CD4-positive, alpha-beta T cell (primary cell): ENCODE measurements at regions not wholly inside any gene's neighbourhood (a gene's known extent, or its start where the extent isn't known, plus 50 kb on each side); places are given as distances from the start of the nearest gene placed in this dataset.

ENCODE experiments used
- ATAC-seq: fragments of 200-7000 bp; cut with Tn5 transposase; one replicate; pipeline ENCODE4 v1.10.0; 2022; ENCODE audit warnings: mild to moderate bottlenecking; ENCODE audit not compliant: poor library complexity
- CTCF ChIA-PET: fragments of 350-600 bp; sonication (Branson Sonifier 250); formaldehyde crosslinking; loops from one replicate; lab custom pipeline; 2021; ENCODE audit warnings: antibody characterized with exemption, inconsistent platforms; lab: Charles Lee
- POLR2A ChIA-PET: fragments of 350-600 bp; sonication (Branson Sonifier 250); formaldehyde crosslinking; loops from one replicate; lab custom pipeline; 2021; ENCODE audit warnings: antibody characterized with exemption, inconsistent platforms; lab: Charles Lee
- DNase-seq, 14 experiments: peaks; one replicate each; pipeline ENCODE4 v3.0.0-alpha.2; 2013 to 2020; ENCODE audit warnings: mixed read lengths in 2 of 14
- H3K27ac ChIP-seq, 2 donors: one replicate each; pipeline versions ENCODE4 v1.5.1 to v1.7.0; 2013; ENCODE audit warnings: low read length in 2 of 2, low read depth in 1 of 2, mild to moderate bottlenecking in 1 of 2
- H3K27me3 ChIP-seq, 2 experiments: 1 replicate in 1 of 2; 2 replicates in 1 of 2; pipeline versions ENCODE4 v1.6.1 to v1.7.0; 2013; ENCODE audit warnings: low read length in 2 of 2, control low read depth in 1 of 2, mild to moderate bottlenecking in 1 of 2, moderate library complexity in 1 of 2; ENCODE audit not compliant: insufficient read depth in 2 of 2, control insufficient read depth in 1 of 2
- H3K36me3 ChIP-seq: one replicate; pipeline ENCODE4 v1.6.1; 2013; ENCODE audit warnings: low read length, control low read depth; ENCODE audit not compliant: insufficient read depth
- H3K4me1 ChIP-seq: one replicate; pipeline ENCODE4 v1.6.1; 2013; ENCODE audit warnings: low read length, control low read depth; ENCODE audit not compliant: insufficient read depth
- H3K4me3 ChIP-seq: one replicate; pipeline ENCODE4 v1.5.1; 2013; ENCODE audit warnings: mild to moderate bottlenecking, low read length, moderate library complexity
- H3K9me3 ChIP-seq, 2 experiments: 1 replicate in 1 of 2; 2 replicates in 1 of 2; pipeline versions ENCODE4 v1.6.1 to v1.7.0; 2013; ENCODE audit warnings: low read length in 2 of 2, mild to moderate bottlenecking in 2 of 2, control low read depth in 1 of 2, moderate library complexity in 1 of 2; ENCODE audit not compliant: control insufficient read depth in 1 of 2, insufficient read depth in 1 of 2
- H3K27ac Mint-ChIP-seq: one replicate; pipeline ENCODE4 v1.8.0; 2020; ENCODE audit warnings: mixed read lengths
- H3K27me3 Mint-ChIP-seq: one replicate; pipeline ENCODE4 v1.8.0; 2021; ENCODE audit warnings: mixed read lengths
- H3K36me3 Mint-ChIP-seq: one replicate; pipeline ENCODE4 v1.8.0; 2021; ENCODE audit warnings: low read depth, mixed read lengths
- H3K4me1 Mint-ChIP-seq: one replicate; pipeline ENCODE4 v1.8.0; 2021; ENCODE audit warnings: low read depth, mixed read lengths
- H3K4me3 Mint-ChIP-seq: one replicate; pipeline ENCODE4 v1.8.0; 2020; ENCODE audit warnings: mild to moderate bottlenecking, mixed read lengths
- H3K9me3 Mint-ChIP-seq: one replicate; pipeline ENCODE4 v1.8.0; 2020; ENCODE audit warnings: mixed read lengths
- CTCF ChIP-seq: fragments of 200-600 bp; IDR thresholded peaks from one replicate; pipeline ENCODE4 v1.8.0; 2022; ENCODE audit warnings: antibody characterized with exemption, mild to moderate bottlenecking
- intact Hi-C, 2 experiments: fragments of 100-400 bp; cut with DNase I in 1 of 2; cut with micrococcal nuclease in 1 of 2; formaldehyde crosslinking; loops; one replicate each; pipeline versions ENCODE4 v1.15.1 to v1.9.0; 2023 to 2025; cut with DNase I, micrococcal nuclease

- ChIA-PET POLR2A (no interaction called here), CTCF (no interaction called here)
- intact Hi-C loops = no loop called here
- H3K27ac ChIP-seq = no peak overlapping the region
- ATAC-seq (no peak), DNase-seq (no peak)
- Mint-ChIP-seq H3K9me3 (peaks cover 2% of the 10 kb centered on the region), H3K4me1 (no peaks in the 10 kb centered on the region), H3K4me3 (no peak overlapping the region), H3K27ac (no peak overlapping the region), H3K36me3 (no peaks in the 10 kb centered on the region), H3K27me3 (no peaks in the 10 kb centered on the region)
- H3K4me1 ChIP-seq = no peaks in the 10 kb centered on the region
- no peak for TF ChIP-seq CTCF
- H3K27me3 ChIP-seq = no peaks in the 10 kb centered on the region
- H3K4me3 ChIP-seq = no peak overlapping the region
- H3K9me3 ChIP-seq = peaks cover 0 to 6% of the 10 kb centered on the region in 2 experiments
- H3K36me3 ChIP-seq = no peaks in the 10 kb centered on the region
Observed at GRCh38 chrX:86935988-86936387, 581.6 kb upstream of the KLHL4 start.

- TF ChIP-seq CTCF = no peak
- no peaks in the 10 kb centered on the region for H3K27me3 ChIP-seq
- Mint-ChIP-seq H3K27ac (no peak overlapping the region), H3K4me3 (no peak overlapping the region), H3K9me3 (no peaks in the 10 kb centered on the region), H3K4me1 (no peaks in the 10 kb centered on the region), H3K27me3 (no peaks in the 10 kb centered on the region), H3K36me3 (no peaks in the 10 kb centered on the region)
- POLR2A ChIA-PET = no interaction called here
- intact Hi-C loops = no loop called here
- H3K27ac ChIP-seq = no peak overlapping the region
- CTCF ChIA-PET = no interaction called here
- H3K4me1 ChIP-seq = no peaks in the 10 kb centered on the region
- no peak overlapping the region for H3K4me3 ChIP-seq
- ATAC-seq = no peak
- peak in 1 of 14 experiments; percentile 0 for DNase-seq
- H3K36me3 ChIP-seq = no peaks in the 10 kb centered on the region
- H3K9me3 ChIP-seq = no peaks in the 10 kb centered on the region
Observed at GRCh38 chrX:86946569-86946968, 571.0 kb upstream of the KLHL4 start.

DNA sequence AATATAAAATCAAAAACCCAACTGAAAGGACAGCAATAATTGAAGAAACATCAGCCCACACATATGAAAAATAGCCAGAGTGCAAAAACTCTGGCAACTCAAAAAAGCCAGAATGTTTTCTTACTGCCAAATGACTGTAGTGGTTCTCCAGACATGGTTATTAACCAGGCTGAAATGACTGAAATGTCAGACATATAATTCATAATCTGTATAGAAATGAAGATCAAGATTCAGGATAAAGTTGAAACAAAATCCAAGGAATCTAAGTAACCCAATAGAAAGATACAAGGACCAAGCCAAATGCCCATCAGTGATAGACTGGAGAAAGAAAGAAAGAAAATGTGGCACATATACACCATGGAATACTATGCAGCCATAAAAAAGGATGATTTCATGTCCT is 553.3 kb upstream of the KLHL4 start:
- no peaks in the 10 kb centered on the region for H3K36me3 ChIP-seq
- no peak for ATAC-seq
- intact Hi-C loops = no loop called here
- CTCF ChIA-PET = no interaction called here
- H3K4me1 Mint-ChIP-seq = no peaks in the 10 kb centered on the region
- no peak overlapping the region for H3K27ac ChIP-seq
- H3K9me3 ChIP-seq = no peaks in the 10 kb centered on the region
- H3K4me3 Mint-ChIP-seq = no peak overlapping the region
- no peak overlapping the region for H3K4me3 ChIP-seq
- H3K9me3 Mint-ChIP-seq = no peaks in the 10 kb centered on the region
- no peaks in the 10 kb centered on the region for H3K36me3 Mint-ChIP-seq
- H3K27ac Mint-ChIP-seq = no peak overlapping the region
- no peaks in the 10 kb centered on the region for H3K27me3 ChIP-seq
- no peaks in the 10 kb centered on the region for H3K4me1 ChIP-seq
- no peak for DNase-seq
- POLR2A ChIA-PET = no interaction called here
- H3K27me3 Mint-ChIP-seq = no peaks in the 10 kb centered on the region
- no peak for TF ChIP-seq CTCF
